GM20431 (cell line): ENCODE measurements at regions not wholly inside any gene's neighbourhood (a gene's known extent, or its start where the extent isn't known, plus 50 kb on each side); places are given as distances from the start of the nearest gene placed in this dataset.

ENCODE experiments used
- in situ Hi-C: fragments of 300-500 bp; cut with MseI, MboI; formaldehyde crosslinking; loops from one replicate; pipeline ENCODE4 v1.15.0; 2020; ENCODE audit warnings: low sequenced_read_pairs; ENCODE audit not compliant: unreplicated experiment

DNA sequence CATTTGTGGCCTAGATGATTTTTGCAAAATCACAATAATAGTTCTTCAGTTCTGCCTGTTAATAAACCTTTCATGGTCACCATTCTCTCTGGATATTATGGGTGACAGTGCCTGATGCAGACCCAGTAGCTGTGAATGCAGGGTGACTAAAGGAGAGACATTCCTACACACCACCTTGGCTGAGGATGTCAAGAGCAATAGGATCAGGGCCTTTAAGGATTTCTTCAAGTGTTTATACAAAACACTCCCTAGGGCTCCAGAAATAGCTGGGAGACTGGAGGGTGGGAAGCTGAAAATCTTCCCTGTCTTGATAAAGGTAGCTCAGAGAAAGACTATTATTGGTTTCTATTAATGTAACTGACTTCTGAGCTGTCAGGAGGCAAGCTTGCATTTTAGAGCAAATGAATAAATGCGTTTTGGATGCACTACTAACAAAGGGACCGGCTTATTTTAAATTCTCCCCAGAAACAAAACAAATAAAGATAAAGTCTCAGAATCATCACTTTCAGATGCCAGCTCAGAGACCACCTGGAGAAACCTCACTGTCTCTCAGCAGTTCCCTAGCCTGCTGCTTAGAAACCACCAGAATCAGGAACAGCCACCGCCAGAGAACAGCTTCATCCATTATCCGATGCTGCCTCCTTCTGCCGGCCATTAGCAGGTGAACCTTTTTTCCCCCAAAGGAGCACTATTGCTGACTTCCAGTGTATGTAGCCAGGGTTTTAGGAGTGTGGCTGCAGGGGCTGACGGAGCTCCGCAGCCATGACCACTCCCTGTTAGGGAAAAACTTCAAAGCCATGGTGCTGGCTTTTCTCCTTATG, 171.4 kb upstream of the DYNLRB2 start:
- in situ Hi-C loops: no loop called here

DNA sequence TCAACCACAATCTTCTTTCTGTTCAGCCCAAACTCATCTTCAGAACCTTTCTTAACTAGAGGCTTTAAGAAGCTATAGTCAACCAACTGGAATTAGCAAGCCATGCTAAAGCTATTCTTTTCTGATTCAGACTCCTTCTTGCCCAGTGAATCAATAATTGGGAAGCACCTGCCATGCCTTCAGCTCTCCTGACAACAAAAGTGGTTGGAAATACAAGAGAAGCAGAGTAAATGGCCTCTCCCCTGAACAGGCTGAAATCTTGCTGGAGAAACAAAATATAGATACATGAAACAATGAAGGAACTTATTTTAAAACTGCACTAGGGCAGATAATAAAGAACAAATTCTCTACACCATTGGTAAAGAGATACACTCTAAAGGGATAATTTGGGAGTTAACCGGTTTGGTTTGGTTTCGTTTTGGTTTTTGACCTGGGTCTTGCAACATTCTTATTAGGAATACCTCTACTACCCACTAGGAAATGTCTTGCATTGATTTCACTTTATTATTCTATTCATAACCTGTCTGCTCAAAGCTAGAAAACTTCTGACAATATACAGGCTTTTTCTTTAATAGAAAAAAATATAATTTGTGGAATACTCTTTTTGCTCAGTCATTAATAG, 173.6 kb upstream of the DYNLRB2 start:
- in situ Hi-C loops: no loop called here

DNA sequence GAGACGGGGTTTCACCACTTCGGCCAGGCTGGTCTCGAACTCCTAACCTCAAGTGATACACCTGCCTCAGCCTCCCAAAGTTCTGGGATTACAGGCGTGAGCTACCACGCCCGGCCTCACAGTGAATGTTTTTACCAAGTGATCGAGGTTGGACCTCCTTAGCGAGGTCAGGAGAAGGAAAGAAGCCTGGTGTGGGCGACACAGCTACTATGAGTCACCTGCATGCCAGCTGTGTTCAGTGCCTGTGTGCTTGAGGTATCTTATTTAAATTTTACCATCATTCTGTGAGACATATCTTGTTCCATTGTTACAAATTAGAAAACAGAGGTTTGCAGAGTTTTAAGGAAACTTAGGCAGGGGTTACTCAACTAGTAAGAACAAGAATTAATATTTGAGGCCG, 174.8 kb upstream of the DYNLRB2 start:
- in situ Hi-C loops: no loop called here

DNA sequence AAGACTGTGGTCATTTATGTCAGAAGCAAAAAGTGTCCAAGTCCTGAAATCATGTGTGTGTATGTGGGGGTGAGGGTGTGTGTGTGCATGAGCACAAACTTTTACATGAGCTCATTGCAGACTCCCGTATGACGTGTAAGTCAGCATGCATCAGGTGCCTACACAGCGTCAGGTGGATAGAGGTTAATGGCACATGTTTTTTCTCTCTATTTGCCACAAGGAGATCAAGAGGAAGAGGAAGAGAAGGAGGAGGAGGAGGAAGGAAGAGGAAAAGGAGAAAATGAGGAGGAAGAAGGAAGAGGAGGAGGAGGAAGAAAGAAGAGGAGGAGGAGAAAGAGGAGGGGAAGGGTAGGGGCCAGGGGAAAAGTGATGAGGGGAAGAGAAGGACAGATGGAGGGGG, 178.0 kb upstream of the DYNLRB2 start:
- in situ Hi-C loops: no loop called here

GRCh38 chr16:80356365-80356764, 184.4 kb upstream of the DYNLRB2 start:
- in situ Hi-C loops: no loop called here

- in situ Hi-C loops: no loop called here
Measured at GRCh38 chr16:80355335-80355734, 185.5 kb upstream of the DYNLRB2 start.

GRCh38 chr16:80350061-80350460, 190.7 kb upstream of the DYNLRB2 start:
- in situ Hi-C loops: no loop called here

- in situ Hi-C loops: no loop called here
Measured at GRCh38 chr16:80347900-80348299, 192.9 kb upstream of the DYNLRB2 start.

GRCh38 chr16:80347002-80347401, 193.8 kb upstream of the DYNLRB2 start:
- in situ Hi-C loops: no loop called here

- in situ Hi-C loops: no loop called here
Measured at GRCh38 chr16:80346111-80346632, 194.6 kb upstream of the DYNLRB2 start.

DNA sequence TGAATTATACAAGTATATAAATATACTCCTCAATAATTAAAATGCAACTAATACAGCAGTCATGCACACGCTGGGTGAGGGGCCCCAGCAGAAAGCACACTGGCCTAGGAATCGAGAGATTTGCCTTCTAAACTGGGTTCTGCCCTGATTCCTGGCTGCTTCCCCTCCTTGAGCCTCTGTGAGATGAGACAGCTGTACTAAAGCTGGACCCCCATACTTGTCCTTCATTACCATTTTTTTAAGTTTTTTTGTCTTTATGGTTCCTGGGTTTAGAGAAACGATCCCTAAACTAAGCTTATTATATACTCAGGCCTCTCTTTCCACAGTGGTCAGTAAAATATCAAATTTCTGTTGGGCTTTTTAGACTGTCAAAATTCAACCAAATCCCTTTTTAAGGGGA, 195.1 kb upstream of the DYNLRB2 start:
- in situ Hi-C loops: no loop called here

GRCh38 chr16:80344570-80344969, 196.2 kb upstream of the DYNLRB2 start:
- in situ Hi-C loops: no loop called here

DNA sequence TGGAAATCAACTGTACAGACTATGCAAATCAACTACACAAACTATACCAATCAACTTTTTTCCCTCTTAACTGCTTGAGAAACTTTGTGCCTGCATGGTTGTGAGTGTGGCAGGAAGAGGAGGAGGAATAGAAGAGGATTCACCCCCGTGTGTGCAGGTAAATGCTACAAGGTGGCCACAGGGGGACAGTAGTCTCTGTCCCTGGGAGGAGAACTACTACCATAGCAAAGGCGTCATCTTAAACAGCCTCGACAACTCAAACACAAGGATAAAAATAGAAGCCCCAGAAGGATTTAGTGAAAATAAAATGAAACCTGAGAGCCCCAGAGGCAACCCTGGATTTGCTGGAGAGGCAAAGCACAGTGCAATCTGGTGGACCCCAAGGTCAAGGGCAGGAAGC, 199.5 kb upstream of the DYNLRB2 start:
- in situ Hi-C loops: no loop called here

DNA sequence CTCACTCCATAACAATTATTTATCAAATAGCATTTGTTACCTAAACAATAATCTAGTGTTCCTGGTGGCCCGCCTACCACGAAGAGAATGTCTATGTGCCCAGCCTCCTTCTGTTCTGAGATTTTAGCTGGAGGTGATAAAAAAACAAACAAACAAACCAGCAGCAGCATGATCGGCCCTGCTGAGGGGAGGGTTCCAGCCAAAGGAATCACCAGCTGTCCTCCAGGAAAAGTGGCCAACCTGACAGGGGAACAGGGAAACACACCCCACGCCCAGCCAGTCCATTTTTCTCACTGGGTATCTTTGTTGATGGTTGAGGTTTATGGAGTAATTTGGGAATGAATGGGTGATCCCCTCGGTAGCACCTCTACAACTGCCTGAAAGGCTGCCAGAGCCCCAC, 203.0 kb upstream of the DYNLRB2 start:
- in situ Hi-C loops: no loop called here

DNA sequence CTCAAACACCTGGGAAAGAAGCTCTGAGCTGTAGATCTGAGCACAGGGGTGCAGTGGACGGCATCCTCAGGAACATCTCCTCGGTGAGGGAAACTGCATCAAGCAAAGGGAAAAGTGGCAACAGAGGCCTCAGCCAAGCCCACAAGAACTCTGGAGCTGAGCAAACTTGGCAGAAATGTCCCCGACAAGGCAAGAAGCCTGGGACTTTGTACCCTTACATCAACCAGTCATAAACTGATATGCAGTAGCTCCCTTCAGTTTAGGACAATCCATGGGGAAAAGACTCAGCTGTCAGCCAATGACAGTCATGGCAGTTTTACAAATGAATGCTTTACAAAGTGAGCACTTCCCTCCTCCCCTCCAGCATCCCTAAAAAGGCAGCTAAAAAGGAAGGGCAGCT, 210.0 kb upstream of the DYNLRB2 start:
- in situ Hi-C loops: no loop called here

DNA sequence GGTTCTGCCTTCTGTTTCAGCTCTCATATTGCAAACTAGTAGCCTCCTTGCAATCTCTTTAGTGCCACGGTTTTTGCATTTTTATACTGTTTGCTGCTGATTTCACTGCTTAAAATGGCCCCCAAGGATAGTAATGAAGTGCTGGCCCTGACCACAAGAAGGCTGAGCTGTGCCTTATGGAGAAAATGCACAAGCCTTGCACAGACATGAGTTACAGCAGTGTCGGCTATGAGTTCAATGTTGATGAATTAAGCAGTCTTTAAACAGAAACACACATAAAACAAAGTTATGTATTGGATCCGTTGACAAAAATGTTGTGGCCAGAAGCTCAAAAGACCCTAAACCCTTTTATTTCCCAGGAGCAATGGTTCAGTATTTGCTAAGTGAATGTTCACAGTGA, 210.6 kb upstream of the DYNLRB2 start:
- in situ Hi-C loops: no loop called here

- in situ Hi-C loops: no loop called here
Measured at GRCh38 chr16:80327740-80328139, 213.1 kb upstream of the DYNLRB2 start.

GRCh38 chr16:80324371-80324770, 216.4 kb upstream of the DYNLRB2 start:
- in situ Hi-C loops: no loop called here

DNA sequence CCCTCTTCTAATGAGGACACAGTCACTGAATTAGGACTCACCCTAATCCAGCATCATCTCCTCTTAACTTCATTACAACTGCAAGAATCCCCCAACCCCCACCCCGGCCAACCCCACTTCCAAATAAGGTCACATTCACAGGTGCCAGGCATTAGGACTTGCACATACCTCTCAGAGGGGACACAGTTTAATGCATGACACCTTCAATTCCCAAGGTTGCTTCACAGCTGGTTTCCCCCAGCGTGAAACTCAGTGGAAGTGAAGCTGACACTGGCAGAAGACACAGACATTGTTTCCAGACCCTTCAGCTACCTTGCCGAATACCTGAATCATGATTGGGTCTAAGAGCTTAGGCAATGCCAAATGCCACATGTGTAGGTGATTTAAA, 217.0 kb upstream of the DYNLRB2 start:
- in situ Hi-C loops: no loop called here

GRCh38 chr16:80323187-80323807, 217.5 kb upstream of the DYNLRB2 start:
- in situ Hi-C loops: no loop called here

- in situ Hi-C loops: no loop called here
Measured at GRCh38 chr16:80319181-80319580, 221.6 kb upstream of the DYNLRB2 start.
